Mesothelial cell of epicardium (in vitro differentiated cells): ENCODE measurements at regions not wholly inside any gene's neighbourhood (a gene's known extent, or its start where the extent isn't known, plus 50 kb on each side); places are given as distances from the start of the nearest gene placed in this dataset.

Experiments used
- DNase-seq, 2 experiments: peaks; one replicate each; pipeline ENCODE4 v3.0.0; 2021; ENCODE audit warnings: low spot score in 2 of 2; ENCODE audit not compliant: unreplicated experiment in 2 of 2
- H3K27ac Mint-ChIP-seq: 2 replicates; pipeline ENCODE4 v1.8.0; 2021; ENCODE audit warnings: mixed read lengths
- H3K27me3 Mint-ChIP-seq: 2 replicates; pipeline ENCODE4 v1.8.0; 2021; ENCODE audit warnings: low read depth, mixed read lengths
- H3K36me3 Mint-ChIP-seq: 2 replicates; pipeline ENCODE4 v1.8.0; 2021; ENCODE audit warnings: mixed read lengths
- H3K4me1 Mint-ChIP-seq: 2 replicates; pipeline ENCODE4 v1.8.0; 2021; ENCODE audit warnings: mixed read lengths
- H3K4me3 Mint-ChIP-seq: 2 replicates; pipeline ENCODE4 v1.8.0; 2021; ENCODE audit warnings: mild to moderate bottlenecking, moderate library complexity, mixed read lengths
- H3K9me3 Mint-ChIP-seq: 2 replicates; pipeline ENCODE4 v1.8.0; 2021; ENCODE audit warnings: mixed read lengths
- CTCF ChIP-seq: fragments of 200-600 bp; sonication (generic); IDR thresholded peaks from one replicate; pipeline ENCODE4 v1.5.0; 2021; ENCODE audit warnings: antibody characterized with exemption; ENCODE audit not compliant: unreplicated experiment

DNA sequence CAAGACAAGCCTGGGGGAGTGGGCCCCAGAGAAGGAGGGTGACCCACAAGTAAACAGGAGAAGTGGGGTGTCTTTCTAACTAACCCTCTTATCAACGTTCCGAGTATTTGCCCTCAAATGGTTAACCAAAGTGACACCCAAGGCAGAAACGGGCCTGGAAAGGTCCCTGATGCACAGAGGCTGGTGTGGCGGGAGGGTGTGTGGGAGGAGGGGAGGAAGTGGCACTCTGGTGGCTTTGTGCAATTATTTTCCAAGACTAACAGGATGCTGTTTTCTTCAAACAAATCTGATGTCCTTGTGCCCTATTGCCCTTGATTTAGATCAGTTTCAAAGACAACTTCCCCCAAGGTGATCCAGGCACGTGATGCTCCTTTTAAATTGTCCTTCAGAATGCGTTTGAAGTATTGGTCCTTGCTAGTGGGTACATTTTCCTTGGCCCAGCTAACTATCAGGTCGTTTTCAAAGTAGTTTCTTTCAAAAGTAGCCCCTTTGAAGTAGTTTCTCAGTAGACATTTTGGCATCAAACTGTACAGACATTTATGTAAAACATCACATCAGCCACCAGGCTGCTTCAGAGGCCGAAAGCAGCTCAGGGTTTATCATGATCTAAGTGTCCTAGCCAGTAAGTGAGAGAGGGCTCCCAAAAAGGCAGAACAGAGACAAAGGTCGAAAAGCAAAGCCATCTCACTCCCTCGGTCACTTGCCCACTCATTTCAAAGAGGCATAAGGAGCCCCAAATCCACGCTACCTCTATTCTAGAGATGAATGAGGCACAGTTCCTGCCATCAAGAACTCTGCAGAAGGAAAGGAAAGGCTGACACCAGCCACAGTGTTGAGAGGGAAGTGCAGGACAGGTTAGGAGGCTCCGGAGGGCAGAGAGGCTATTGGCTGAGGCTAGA is 371.1 kb upstream of the ID2 start:
- H3K4me3 Mint-ChIP-seq, result no peak overlapping the region
- no peak overlapping the region for H3K27ac Mint-ChIP-seq
- TF ChIP-seq CTCF, result no peak
- H3K9me3 Mint-ChIP-seq, result no peaks in the 10 kb centered on the region
- peaks cover 38% of the 10 kb centered on the region for H3K4me1 Mint-ChIP-seq
- H3K36me3 Mint-ChIP-seq, result no peaks in the 10 kb centered on the region
- DNase-seq, result no peak
- peaks cover 3% of the 10 kb centered on the region for H3K27me3 Mint-ChIP-seq

GRCh38 chr2:8312221-8312620 is 369.6 kb upstream of the ID2 start:
- H3K4me3 Mint-ChIP-seq, result no peak overlapping the region
- H3K9me3 Mint-ChIP-seq, result no peaks in the 10 kb centered on the region
- peaks cover 3% of the 10 kb centered on the region for H3K27me3 Mint-ChIP-seq
- H3K36me3 Mint-ChIP-seq, result no peaks in the 10 kb centered on the region
- H3K4me1 Mint-ChIP-seq, result peaks cover 32% of the 10 kb centered on the region
- DNase-seq, result no peak
- no peak for TF ChIP-seq CTCF
- H3K27ac Mint-ChIP-seq, result no peak overlapping the region

DNA sequence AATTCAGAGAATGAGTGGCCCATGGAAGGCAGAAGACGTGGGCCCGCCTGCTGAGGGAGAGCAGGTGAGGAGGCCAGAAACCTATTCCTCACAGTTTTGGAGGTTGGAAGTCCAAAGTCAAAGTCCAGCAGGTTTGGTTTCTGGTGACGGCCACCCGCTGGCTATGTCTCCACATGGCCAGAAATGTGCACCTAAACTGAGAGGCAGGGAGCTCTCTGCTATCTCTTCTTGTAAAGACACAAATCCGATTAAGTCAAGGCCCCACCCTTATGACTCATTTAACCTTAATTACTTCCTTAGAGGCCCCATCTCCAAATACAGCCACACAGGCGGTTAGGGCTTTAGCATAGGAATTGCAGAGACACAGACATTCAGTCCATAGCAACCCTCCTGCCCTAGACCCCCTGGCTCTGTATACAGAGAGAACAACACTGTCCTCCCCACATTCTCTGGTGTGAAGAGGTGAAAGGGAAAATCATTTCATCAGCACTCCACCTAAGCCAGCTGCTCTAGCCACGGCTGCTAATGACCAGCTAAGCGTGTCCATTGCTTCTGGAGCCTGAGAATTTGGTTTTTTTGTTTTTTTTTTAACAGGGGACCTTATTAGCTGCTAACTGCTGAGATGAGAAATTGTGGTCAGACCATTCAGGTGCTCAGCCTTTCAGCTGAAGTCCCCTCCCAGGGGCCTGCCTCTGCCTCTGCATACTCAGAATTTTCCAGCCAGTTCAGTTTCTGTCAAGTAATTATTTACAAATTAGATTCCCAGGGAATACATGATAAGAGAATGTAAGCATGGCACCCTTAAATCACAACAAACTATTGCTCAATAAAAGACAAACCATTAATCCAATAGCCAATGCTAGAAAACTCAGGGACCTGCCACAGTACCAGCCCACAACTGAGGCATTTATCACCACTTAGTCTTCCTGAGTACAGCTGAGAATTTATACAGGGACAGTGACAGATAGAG is 368.7 kb upstream of the ID2 start:
- no peak overlapping the region for H3K4me3 Mint-ChIP-seq
- no peaks in the 10 kb centered on the region for H3K9me3 Mint-ChIP-seq
- H3K27me3 Mint-ChIP-seq, result peaks cover 3% of the 10 kb centered on the region
- H3K36me3 Mint-ChIP-seq, result no peaks in the 10 kb centered on the region
- DNase-seq, result no peak
- peak overlapping the region; percentile 19 for H3K27ac Mint-ChIP-seq
- TF ChIP-seq CTCF, result no peak
- peaks cover 27% of the 10 kb centered on the region for H3K4me1 Mint-ChIP-seq

- no peak for TF ChIP-seq CTCF
- peaks cover 6% of the 10 kb centered on the region for H3K27me3 Mint-ChIP-seq
- peaks cover 23% of the 10 kb centered on the region for H3K4me1 Mint-ChIP-seq
- no peaks in the 10 kb centered on the region for H3K36me3 Mint-ChIP-seq
- no peak overlapping the region for H3K27ac Mint-ChIP-seq
- H3K4me3 Mint-ChIP-seq, result no peak overlapping the region
- no peak for DNase-seq
- no peaks in the 10 kb centered on the region for H3K9me3 Mint-ChIP-seq
Measured at GRCh38 chr2:8314063-8314462, 367.8 kb upstream of the ID2 start.

- Mint-ChIP-seq H3K27ac (no peak overlapping the region), H3K4me3 (no peak overlapping the region), H3K9me3 (no peaks in the 10 kb centered on the region), H3K27me3 (peaks cover 7% of the 10 kb centered on the region), H3K36me3 (no peaks in the 10 kb centered on the region), H3K4me1 (peaks cover 23% of the 10 kb centered on the region)
- no peak for TF ChIP-seq CTCF
- DNase-seq, result no peak
Measured at GRCh38 chr2:8315531-8316165, 366.2 kb upstream of the ID2 start.
